ENCODE measurements at regions not wholly inside any gene's neighbourhood (a gene's known extent, or its start where the extent isn't known, plus 50 kb on each side); places are given as distances from the start of the nearest gene placed in this dataset.

GRCh38 chr6:144335311-144335861 lies 50.3 kb downstream of the UTRN start:
- DNase-seq (ENCODE audit: low read depth in 2 of 2): no peak

GRCh38 chr6:144335914-144336313 lies 50.8 kb downstream of the UTRN start:
- DNase-seq (ENCODE audit: low read depth in 2 of 2): no peak

GRCh38 chr6:144336900-144337299 lies 51.8 kb downstream of the UTRN start:
- no peak for DNase-seq (ENCODE audit: low read depth in 2 of 2)

GRCh38 chr6:144338474-144338873 lies 53.3 kb downstream of the UTRN start:
- DNase-seq (ENCODE audit: low read depth in 2 of 2): no peak

- no peak for DNase-seq (ENCODE audit: low read depth in 2 of 2)
Observed at GRCh38 chr6:144338951-144339700, 54.0 kb downstream of the UTRN start.

GRCh38 chr6:144339859-144340452 lies 54.8 kb downstream of the UTRN start:
- DNase-seq (ENCODE audit: low read depth in 2 of 2): no peak

- DNase-seq (ENCODE audit: low read depth in 2 of 2): no peak
Observed at GRCh38 chr6:144340541-144341371, 55.6 kb downstream of the UTRN start.

- DNase-seq (ENCODE audit: low read depth in 2 of 2): no peak
Observed at GRCh38 chr6:144341831-144342527, 56.8 kb downstream of the UTRN start.

- DNase-seq (ENCODE audit: low read depth in 2 of 2): no peak
Observed at GRCh38 chr6:144343701-144344428, 58.7 kb downstream of the UTRN start.

- DNase-seq (ENCODE audit: low read depth in 2 of 2): no peak
Observed at GRCh38 chr6:144344646-144345045, 59.5 kb downstream of the UTRN start.

- no peak for DNase-seq (ENCODE audit: low read depth in 2 of 2)
Observed at GRCh38 chr6:144345451-144345850, 60.3 kb downstream of the UTRN start.

GRCh38 chr6:144346719-144347447 lies 61.7 kb downstream of the UTRN start:
- DNase-seq (ENCODE audit: low read depth in 2 of 2): no peak

- no peak for DNase-seq (ENCODE audit: low read depth in 2 of 2)
Observed at GRCh38 chr6:144347448-144347759, 62.3 kb downstream of the UTRN start.

GRCh38 chr6:144347933-144348332 lies 62.8 kb downstream of the UTRN start:
- no peak for DNase-seq (ENCODE audit: low read depth in 2 of 2)

- no peak for DNase-seq (ENCODE audit: low read depth in 2 of 2)
Observed at GRCh38 chr6:144349690-144350527, 64.8 kb downstream of the UTRN start.

- DNase-seq (ENCODE audit: low read depth in 2 of 2): no peak
Observed at GRCh38 chr6:144350528-144350880, 65.4 kb downstream of the UTRN start.

GRCh38 chr6:144351379-144352127 lies 66.4 kb downstream of the UTRN start:
- no peak for DNase-seq (ENCODE audit: low read depth in 2 of 2)

- DNase-seq (ENCODE audit: low read depth in 2 of 2): no peak
Observed at GRCh38 chr6:144352331-144352730, 67.2 kb downstream of the UTRN start.

- no peak for DNase-seq (ENCODE audit: low read depth in 2 of 2)
Observed at GRCh38 chr6:144353871-144354314, 68.8 kb downstream of the UTRN start.
